ENCODE measurements at regions not wholly inside any gene's neighbourhood (a gene's known extent, or its start where the extent isn't known, plus 50 kb on each side); places are given as distances from the start of the nearest gene placed in this dataset.

DNA sequence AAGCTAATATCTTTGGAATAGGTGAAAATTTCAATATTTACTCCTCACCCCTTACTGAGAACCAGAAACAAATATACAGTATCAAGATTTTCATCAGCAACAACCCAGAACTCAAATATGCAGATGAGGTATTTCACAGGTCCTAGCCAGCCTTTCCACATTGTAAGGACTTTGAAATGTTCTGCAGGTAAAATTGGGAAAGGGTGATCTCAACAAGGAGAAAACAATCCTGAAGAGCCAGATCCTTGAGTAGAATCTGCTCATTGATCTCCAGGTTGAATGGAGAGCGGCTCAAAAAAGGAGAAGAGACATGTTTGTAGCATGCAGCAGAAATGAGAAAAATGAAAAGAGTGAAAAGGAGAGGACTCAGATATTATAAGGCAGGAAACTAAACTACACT lies 493.3 kb upstream of the NAALADL2 start:
- TF ChIP-seq CTCF (IDR thresholded peaks at IDR 0.05) (no peak), POLR2A (IDR thresholded peaks at IDR 0.05) (no peak)

Data from body of pancreas (tissue), 4 donors.